H9 (cell line): ENCODE measurements at regions not wholly inside any gene's neighbourhood (a gene's known extent, or its start where the extent isn't known, plus 50 kb on each side); places are given as distances from the start of the nearest gene placed in this dataset.

Experiments
- DNase-seq: peaks from one replicate; pipeline ENCODE4 v3.0.0-alpha.2; 2017
- H2AFZ ChIP-seq: one replicate; pipeline ENCODE4 v1.6.1; 2013; ENCODE audit warnings: mild to moderate bottlenecking, low read length, control low read depth, moderate library complexity
- H2AK5ac ChIP-seq: 2 replicates; pipeline ENCODE4 v1.6.1; 2013; ENCODE audit warnings: low read length, control low read depth, mixed read lengths; ENCODE audit not compliant: insufficient read length
- H2BK120ac ChIP-seq: one replicate; pipeline ENCODE4 v1.6.1; 2013; ENCODE audit warnings: low read depth, mild to moderate bottlenecking, low read length, control low read depth, inconsistent platforms; ENCODE audit not compliant: poor library complexity, severe bottlenecking
- H2BK12ac ChIP-seq: 2 replicates; pipeline ENCODE4 v1.6.1; 2013; ENCODE audit warnings: low read length, control low read depth, mixed read lengths, low read depth; ENCODE audit not compliant: insufficient read length
- H2BK15ac ChIP-seq: 2 replicates; pipeline ENCODE4 v1.6.1; 2013; ENCODE audit warnings: low read depth, low read length, control low read depth
- H2BK20ac ChIP-seq: one replicate; pipeline ENCODE4 v1.6.1; 2013; ENCODE audit warnings: low read depth, mild to moderate bottlenecking, low read length, control low read depth, inconsistent platforms; ENCODE audit not compliant: poor library complexity, severe bottlenecking
- H2BK5ac ChIP-seq: 2 replicates; pipeline ENCODE4 v1.6.1; 2013; ENCODE audit warnings: low read length, control low read depth, mixed read lengths; ENCODE audit not compliant: insufficient read length
- H3K14ac ChIP-seq: 2 replicates; pipeline ENCODE4 v1.6.1; 2013; ENCODE audit warnings: low read length, control low read depth; ENCODE audit not compliant: insufficient read depth
- H3K18ac ChIP-seq: 2 replicates; pipeline ENCODE4 v1.6.1; 2013; ENCODE audit warnings: low read depth, mild to moderate bottlenecking, mixed read lengths, low read length, control low read depth; ENCODE audit not compliant: insufficient read length
- H3K23ac ChIP-seq: 2 replicates; pipeline ENCODE4 v1.6.1; 2013; ENCODE audit warnings: low read length, control low read depth, mixed read lengths, low read depth; ENCODE audit not compliant: insufficient read length
- H3K23me2 ChIP-seq: 2 replicates; pipeline ENCODE4 v1.6.1; 2013; ENCODE audit warnings: low read depth, mild to moderate bottlenecking, mixed read lengths, low read length, control low read depth; ENCODE audit not compliant: insufficient read length, poor library complexity, severe bottlenecking
- H3K27ac ChIP-seq: 2 replicates; pipeline ENCODE4 v1.5.1; 2013; ENCODE audit warnings: low read length, control low read depth, mixed read lengths, low read depth; ENCODE audit not compliant: insufficient read length
- H3K27me3 ChIP-seq: 2 replicates; pipeline ENCODE4 v1.6.1; 2013; ENCODE audit warnings: low read length, control low read depth, inconsistent platforms; ENCODE audit not compliant: insufficient read depth
- H3K4ac ChIP-seq: 2 replicates; pipeline ENCODE4 v1.6.1; 2013; ENCODE audit warnings: low read depth, mild to moderate bottlenecking, control low read depth, inconsistent platforms, low read length, moderate library complexity
- H3K4me1 ChIP-seq: 2 replicates; pipeline ENCODE4 v1.6.1; 2013; ENCODE audit warnings: low read length, control low read depth, inconsistent platforms; ENCODE audit not compliant: insufficient read depth
- H3K4me2 ChIP-seq: 2 replicates; pipeline ENCODE4 v1.6.1; 2013; ENCODE audit warnings: low read length, control low read depth, mixed read lengths; ENCODE audit not compliant: insufficient read length, insufficient read depth
- H3K56ac ChIP-seq: 2 replicates; pipeline ENCODE4 v1.6.1; 2013; ENCODE audit warnings: low read depth, mild to moderate bottlenecking, mixed read lengths, low read length, control low read depth; ENCODE audit not compliant: insufficient read length
- H3K79me1 ChIP-seq: 2 replicates; pipeline ENCODE4 v1.6.1; 2013; ENCODE audit warnings: low read depth, mild to moderate bottlenecking, moderate library complexity, low read length, control low read depth, inconsistent platforms; ENCODE audit not compliant: insufficient read depth, poor library complexity, severe bottlenecking
- H3K79me2 ChIP-seq: 2 replicates; pipeline ENCODE4 v1.6.1; 2013; ENCODE audit warnings: low read length, control low read depth, inconsistent platforms; ENCODE audit not compliant: insufficient read depth
- H3K9ac ChIP-seq: 2 replicates; pipeline ENCODE4 v1.6.1; 2013; ENCODE audit warnings: low read length, control low read depth, mixed read lengths; ENCODE audit not compliant: insufficient read length; ENCODE audit errors: extremely low read depth
- H3K9me3 ChIP-seq: one replicate; pipeline ENCODE4 v1.6.1; 2013; ENCODE audit warnings: low read depth, low read length, inconsistent platforms; ENCODE audit not compliant: control insufficient read depth
- H3T11ph ChIP-seq: one replicate; pipeline ENCODE4 v1.6.1; 2013; ENCODE audit warnings: mild to moderate bottlenecking, low read length, control low read depth, inconsistent platforms
- H4K20me1 ChIP-seq: one replicate; pipeline ENCODE4 v1.6.1; 2013; ENCODE audit not compliant: control insufficient read depth, insufficient read length, insufficient read depth
- H4K5ac ChIP-seq: 2 replicates; pipeline ENCODE4 v1.6.1; 2013; ENCODE audit warnings: low read depth, mild to moderate bottlenecking, mixed read lengths, low read length, control low read depth; ENCODE audit not compliant: insufficient read length
- H4K8ac ChIP-seq: replicated peaks from 2 replicates; pipeline ENCODE4 v1.6.1; 2013; ENCODE audit warnings: low read length, control low read depth, mixed read lengths, low read depth; ENCODE audit not compliant: insufficient read length
- H4K91ac ChIP-seq: 2 replicates; pipeline ENCODE4 v1.6.1; 2013; ENCODE audit warnings: low read depth, mild to moderate bottlenecking, moderate library complexity, mixed read lengths, low read length, control low read depth; ENCODE audit not compliant: insufficient read length
- H3K27ac Mint-ChIP-seq, 3 experiments: 2 replicates in 2 of 3; 3 replicates in 1 of 3; pipeline ENCODE4 v1.8.0; 2020 to 2021; ENCODE audit warnings: mixed read lengths in 3 of 3, mild to moderate bottlenecking in 1 of 3, moderate library complexity in 1 of 3
- H3K27me3 Mint-ChIP-seq: 2 replicates; pipeline ENCODE4 v1.8.0; 2021; ENCODE audit warnings: low read depth, mild to moderate bottlenecking, moderate library complexity, mixed read lengths
- H3K36me3 Mint-ChIP-seq, 3 experiments: 2 replicates in 2 of 3; 3 replicates in 1 of 3; pipeline ENCODE4 v1.8.0; 2020 to 2021; ENCODE audit warnings: low read depth in 3 of 3, mixed read lengths in 3 of 3; ENCODE audit not compliant: insufficient read depth in 1 of 3
- H3K4me1 Mint-ChIP-seq, 2 experiments: 2 replicates each; pipeline ENCODE4 v1.8.0; 2020; ENCODE audit warnings: mixed read lengths in 2 of 2
- H3K4me3 Mint-ChIP-seq, 2 experiments: 2 replicates in 1 of 2; 3 replicates in 1 of 2; pipeline ENCODE4 v1.8.0; 2020 to 2021; ENCODE audit warnings: mild to moderate bottlenecking in 2 of 2, mixed read lengths in 2 of 2, moderate library complexity in 1 of 2
- H3K9me3 Mint-ChIP-seq, 2 experiments: 2 replicates in 1 of 2; 3 replicates in 1 of 2; pipeline ENCODE4 v1.8.0; 2020; ENCODE audit warnings: mild to moderate bottlenecking in 2 of 2, mixed read lengths in 2 of 2, moderate library complexity in 1 of 2
- CTCF ChIP-seq: fragments of 200-600 bp; sonication (generic); conservative IDR thresholded peaks from 3 replicates; pipeline ENCODE4 v1.8.0; 2021; ENCODE audit warnings: antibody characterized with exemption, mild to moderate bottlenecking

DNA sequence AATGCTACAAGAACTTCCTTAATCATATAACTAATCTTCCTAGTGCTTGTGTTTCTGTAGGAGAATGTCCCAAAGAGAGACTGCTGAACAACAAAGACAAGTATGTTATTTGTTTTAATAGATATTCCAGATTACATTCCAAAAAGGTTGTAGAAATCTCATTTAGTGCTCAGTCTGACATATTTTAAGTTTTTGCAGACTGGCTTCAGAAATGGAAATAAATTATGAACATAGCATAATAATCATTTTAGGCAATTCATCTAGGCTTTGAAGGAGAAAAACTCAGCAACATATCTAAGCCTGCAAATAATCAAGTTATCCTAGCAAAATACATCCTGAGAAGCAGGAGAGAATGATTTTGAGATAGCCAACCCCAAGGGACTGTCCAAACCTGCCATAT, 171.6 kb upstream of the CDH5 start:
- H3K36me3 Mint-ChIP-seq: no peaks in the 10 kb centered on the region
- Histone ChIP-seq H3K18ac (no peak overlapping the region), H4K20me1 (no peaks in the 10 kb centered on the region), H2BK5ac (no peak overlapping the region), H2BK15ac (no peak overlapping the region), H3K4me2 (no peak overlapping the region), H3K23me2 (no peaks in the 10 kb centered on the region), H3K9ac (no peak overlapping the region), H2AK5ac (no peak overlapping the region), H4K91ac (no peak overlapping the region), H2AFZ (no peak overlapping the region), H3K56ac (no peak overlapping the region), H4K5ac (no peak overlapping the region), H3T11ph (no peak overlapping the region), H2BK12ac (no peak overlapping the region), H3K79me1 (no peaks in the 10 kb centered on the region), H3K9me3 (no peaks in the 10 kb centered on the region), H3K27ac (no peak overlapping the region), H3K23ac (no peak overlapping the region), H3K4me1 (no peaks in the 10 kb centered on the region), H2BK120ac (no peak overlapping the region), H3K79me2 (no peaks in the 10 kb centered on the region), H4K8ac (no peak overlapping the region), H3K14ac (no peak overlapping the region), H2BK20ac (no peak overlapping the region), H3K27me3 (no peaks in the 10 kb centered on the region), H3K4ac (no peak overlapping the region)
- TF ChIP-seq CTCF: no peak
- no peak for DNase-seq
- no peaks in the 10 kb centered on the region; the same call in none of the 2 replicates for H3K27me3 Mint-ChIP-seq
- no peak overlapping the region for H3K27ac Mint-ChIP-seq
- no peaks in the 10 kb centered on the region for H3K4me1 Mint-ChIP-seq
- no peak overlapping the region for H3K4me3 Mint-ChIP-seq
- peaks cover 0 to 3% of the 10 kb centered on the region in 2 experiments; a peak in 1 of 5 replicates for H3K9me3 Mint-ChIP-seq
